ENCODE measurements at regions not wholly inside any gene's neighbourhood (a gene's known extent, or its start where the extent isn't known, plus 50 kb on each side); places are given as distances from the start of the nearest gene placed in this dataset.

- no peak for TF ChIP-seq CTCF (IDR thresholded peaks at IDR 0.05; ENCODE audit: low read depth, low read length, missing control alignments)
- DNase-seq (ENCODE audit: extremely low read depth, low read depth): no peak
- H3K4me3 ChIP-seq (replicated peaks; ENCODE audit: low read depth, low read length): no peak overlapping the region
Measured at GRCh38 chr10:78914502-78915189, 154.1 kb upstream of the ZMIZ1 start.

GRCh38 chr10:78915190-78915518, 153.6 kb upstream of the ZMIZ1 start:
- DNase-seq (ENCODE audit: extremely low read depth, low read depth): no peak
- no peak for TF ChIP-seq CTCF (IDR thresholded peaks at IDR 0.05; ENCODE audit: low read depth, low read length, missing control alignments)
- no peak overlapping the region for H3K4me3 ChIP-seq (replicated peaks; ENCODE audit: low read depth, low read length)

- DNase-seq (ENCODE audit: extremely low read depth, low read depth): no peak
Measured at GRCh38 chr10:78916227-78916626, 152.5 kb upstream of the ZMIZ1 start.

GRCh38 chr10:78919181-78919966, 149.4 kb upstream of the ZMIZ1 start:
- no peak overlapping the region for H3K4me3 ChIP-seq (replicated peaks; ENCODE audit: low read depth, low read length)
- TF ChIP-seq CTCF (IDR thresholded peaks at IDR 0.05; ENCODE audit: low read depth, low read length, missing control alignments): no peak
- DNase-seq (ENCODE audit: extremely low read depth, low read depth): no peak

More at GRCh38 chr10:78916227-78916626, 152.5 kb upstream of the ZMIZ1 start:
- no peak overlapping the region for H3K4me3 ChIP-seq (replicated peaks; ENCODE audit: low read depth, low read length)
- TF ChIP-seq CTCF (IDR thresholded peaks at IDR 0.05; ENCODE audit: low read depth, low read length, missing control alignments): no peak

- DNase-seq (ENCODE audit: extremely low read depth, low read depth): no peak
- H3K4me3 ChIP-seq (replicated peaks; ENCODE audit: low read depth, low read length): no peak overlapping the region
- no peak for TF ChIP-seq CTCF (IDR thresholded peaks at IDR 0.05; ENCODE audit: low read depth, low read length, missing control alignments)
Measured at GRCh38 chr10:78920011-78920410, 148.8 kb upstream of the ZMIZ1 start.

- TF ChIP-seq CTCF (IDR thresholded peaks at IDR 0.05; ENCODE audit: low read depth, low read length, missing control alignments): no peak
Measured at GRCh38 chr10:78921895-78922294, 146.9 kb upstream of the ZMIZ1 start.

More at GRCh38 chr10:78921895-78922294, 146.9 kb upstream of the ZMIZ1 start:
- no peak for DNase-seq (ENCODE audit: extremely low read depth, low read depth)
- H3K4me3 ChIP-seq (replicated peaks; ENCODE audit: low read depth, low read length): no peak overlapping the region
